ENCODE measurements at regions not wholly inside any gene's neighbourhood (a gene's known extent, or its start where the extent isn't known, plus 50 kb on each side); places are given as distances from the start of the nearest gene placed in this dataset.

- H3K4me1 ChIP-seq: no peaks in the 10 kb centered on the region
- H3K27ac ChIP-seq: no peak overlapping the region
- H3K27me3 ChIP-seq: peaks cover 18% of the 10 kb centered on the region
- TF ChIP-seq EP300 (IDR thresholded peaks at IDR 0.05) (no peak), CTCF (IDR thresholded peaks at IDR 0.05) (no peak), POLR2AphosphoS5 (IDR thresholded peaks at IDR 0.05) (no peak), POLR2A (IDR thresholded peaks at IDR 0.05) (no peak)
- 40 to 50% methylated on average over 2 to 5 of the region's 6 CpGs for WGBS, 2 donors (ENCODE audit: low coverage in 1 of 2)
- no peaks in the 10 kb centered on the region for H3K36me3 ChIP-seq
- H3K9me3 ChIP-seq: no peaks in the 10 kb centered on the region
- ATAC-seq: no peak
- no peak overlapping the region for H3K4me3 ChIP-seq
Measured at GRCh38 chr3:135325726-135326235, 530.7 kb downstream of the EPHB1 start.

GRCh38 chr3:135326851-135327250, 531.8 kb downstream of the EPHB1 start:
- Histone ChIP-seq H3K27ac (no peak overlapping the region), H3K27me3 (peaks cover 18% of the 10 kb centered on the region), H3K9me3 (no peaks in the 10 kb centered on the region), H3K4me3 (no peak overlapping the region), H3K36me3 (no peaks in the 10 kb centered on the region), H3K4me1 (no peaks in the 10 kb centered on the region)
- TF ChIP-seq POLR2A (IDR thresholded peaks at IDR 0.05): no peak
- no peak for TF ChIP-seq CTCF (IDR thresholded peaks at IDR 0.05)
- ATAC-seq: no peak
- 83% methylated on average over 1 of the region's 1 CpG; no CpG with 5 or more reads in 1 of the 2 donors for WGBS, 2 donors (ENCODE audit: low coverage in 1 of 2)

- ATAC-seq: no peak
- Histone ChIP-seq H3K4me3 (no peak overlapping the region), H3K27ac (no peak overlapping the region), H3K27me3 (peaks cover 13% of the 10 kb centered on the region), H3K36me3 (no peaks in the 10 kb centered on the region), H3K9me3 (no peaks in the 10 kb centered on the region), H3K4me1 (no peaks in the 10 kb centered on the region)
- 70 to 81% methylated on average over 4 of the region's 5 CpGs for WGBS, 2 donors (ENCODE audit: low coverage in 1 of 2)
- TF ChIP-seq CTCF (IDR thresholded peaks at IDR 0.05): no peak
- no peak for TF ChIP-seq POLR2AphosphoS5 (IDR thresholded peaks at IDR 0.05)
- no peak for TF ChIP-seq EP300 (IDR thresholded peaks at IDR 0.05)
- no peak for TF ChIP-seq POLR2A (IDR thresholded peaks at IDR 0.05)
Measured at GRCh38 chr3:135328036-135328435, 533.0 kb downstream of the EPHB1 start.

DNA sequence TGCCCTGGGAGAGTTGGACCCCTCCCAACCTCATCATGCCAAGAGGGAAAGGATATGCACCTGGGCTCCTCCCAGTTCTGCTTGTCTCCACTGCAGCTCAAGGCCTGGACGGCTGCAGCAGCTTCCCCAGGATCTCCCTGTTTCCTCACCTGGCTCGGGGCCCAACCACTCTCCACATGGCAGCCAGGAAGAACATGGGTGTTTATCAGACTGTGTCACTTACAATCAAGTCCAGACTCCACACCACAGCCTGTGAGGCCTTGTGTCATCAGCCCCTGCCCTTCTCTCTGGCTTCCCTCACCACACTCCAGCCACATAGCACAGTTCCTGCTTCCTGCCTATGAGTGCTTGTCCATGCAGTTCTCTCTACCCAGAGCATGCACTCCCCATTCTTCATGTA, 534.4 kb downstream of the EPHB1 start:
- H3K36me3 ChIP-seq: no peaks in the 10 kb centered on the region
- WGBS, 2 donors (ENCODE audit: low coverage in 1 of 2): 40% methylated on average over 1 of the region's 2 CpGs; no CpG with 5 or more reads in 1 of the 2 donors
- H3K27me3 ChIP-seq: no peaks in the 10 kb centered on the region
- no peak for ATAC-seq
- no peak overlapping the region for H3K4me3 ChIP-seq
- H3K27ac ChIP-seq: no peak overlapping the region
- no peak for TF ChIP-seq POLR2A (IDR thresholded peaks at IDR 0.05)
- no peak for TF ChIP-seq CTCF (IDR thresholded peaks at IDR 0.05)
- TF ChIP-seq POLR2AphosphoS5 (IDR thresholded peaks at IDR 0.05): no peak
- no peak for TF ChIP-seq EP300 (IDR thresholded peaks at IDR 0.05)
- no peaks in the 10 kb centered on the region for H3K4me1 ChIP-seq
- no peaks in the 10 kb centered on the region for H3K9me3 ChIP-seq

DNA sequence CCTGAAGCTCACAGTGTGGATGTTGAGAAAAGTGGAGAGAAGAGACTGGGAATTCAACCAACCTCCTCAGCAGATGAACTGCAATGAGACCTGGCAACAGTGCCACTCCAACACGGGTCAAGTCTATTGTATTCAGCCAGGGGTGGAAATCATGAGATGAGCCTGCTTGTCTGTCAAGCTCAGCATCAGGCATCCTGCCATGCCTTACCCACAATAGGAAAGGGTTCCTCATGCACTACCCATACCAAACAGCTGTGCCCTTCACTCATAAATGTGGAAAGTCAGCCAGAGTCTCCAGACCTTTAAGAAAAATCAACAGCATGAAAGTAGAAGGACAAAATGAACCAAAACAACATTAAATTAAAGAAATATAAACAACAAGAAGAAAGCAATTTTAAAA, 542.1 kb downstream of the EPHB1 start:
- no CpG with 5 or more reads among the region's 1 CpG for WGBS, 2 donors (ENCODE audit: low coverage in 1 of 2)
- Histone ChIP-seq H3K9me3 (peaks cover 0 to 6% (median 0%) of the 10 kb centered on the region in 3 donors), H3K27me3 (no peaks in the 10 kb centered on the region), H3K4me3 (no peak overlapping the region), H3K27ac (no peak overlapping the region), H3K4me1 (no peaks in the 10 kb centered on the region), H3K36me3 (no peaks in the 10 kb centered on the region)
- ATAC-seq: no peak
- no peak for TF ChIP-seq POLR2A (IDR thresholded peaks at IDR 0.05)
- TF ChIP-seq CTCF (IDR thresholded peaks at IDR 0.05): no peak
- TF ChIP-seq POLR2AphosphoS5 (IDR thresholded peaks at IDR 0.05): no peak
- TF ChIP-seq EP300 (IDR thresholded peaks at IDR 0.05): no peak

All from gastroesophageal sphincter (tissue), 4 donors.